H9 (cell line): ENCODE measurements at regions not wholly inside any gene's neighbourhood (a gene's known extent, or its start where the extent isn't known, plus 50 kb on each side); places are given as distances from the start of the nearest gene placed in this dataset.

ENCODE experiments used
- DNase-seq: peaks from one replicate; pipeline ENCODE4 v3.0.0-alpha.2; 2017
- H2AFZ ChIP-seq: one replicate; pipeline ENCODE4 v1.6.1; 2013; ENCODE audit warnings: mild to moderate bottlenecking, low read length, control low read depth, moderate library complexity
- H2AK5ac ChIP-seq: 2 replicates; pipeline ENCODE4 v1.6.1; 2013; ENCODE audit warnings: low read length, control low read depth, mixed read lengths; ENCODE audit not compliant: insufficient read length
- H2BK120ac ChIP-seq: one replicate; pipeline ENCODE4 v1.6.1; 2013; ENCODE audit warnings: low read depth, mild to moderate bottlenecking, low read length, control low read depth, inconsistent platforms; ENCODE audit not compliant: poor library complexity, severe bottlenecking
- H2BK12ac ChIP-seq: 2 replicates; pipeline ENCODE4 v1.6.1; 2013; ENCODE audit warnings: low read length, control low read depth, mixed read lengths, low read depth; ENCODE audit not compliant: insufficient read length
- H2BK15ac ChIP-seq: 2 replicates; pipeline ENCODE4 v1.6.1; 2013; ENCODE audit warnings: low read depth, low read length, control low read depth
- H2BK20ac ChIP-seq: one replicate; pipeline ENCODE4 v1.6.1; 2013; ENCODE audit warnings: low read depth, mild to moderate bottlenecking, low read length, control low read depth, inconsistent platforms; ENCODE audit not compliant: poor library complexity, severe bottlenecking
- H2BK5ac ChIP-seq: 2 replicates; pipeline ENCODE4 v1.6.1; 2013; ENCODE audit warnings: low read length, control low read depth, mixed read lengths; ENCODE audit not compliant: insufficient read length
- H3K14ac ChIP-seq: 2 replicates; pipeline ENCODE4 v1.6.1; 2013; ENCODE audit warnings: low read length, control low read depth; ENCODE audit not compliant: insufficient read depth
- H3K18ac ChIP-seq: 2 replicates; pipeline ENCODE4 v1.6.1; 2013; ENCODE audit warnings: low read depth, mild to moderate bottlenecking, mixed read lengths, low read length, control low read depth; ENCODE audit not compliant: insufficient read length
- H3K23ac ChIP-seq: 2 replicates; pipeline ENCODE4 v1.6.1; 2013; ENCODE audit warnings: low read length, control low read depth, mixed read lengths, low read depth; ENCODE audit not compliant: insufficient read length
- H3K23me2 ChIP-seq: 2 replicates; pipeline ENCODE4 v1.6.1; 2013; ENCODE audit warnings: low read depth, mild to moderate bottlenecking, mixed read lengths, low read length, control low read depth; ENCODE audit not compliant: insufficient read length, poor library complexity, severe bottlenecking
- H3K27ac ChIP-seq: 2 replicates; pipeline ENCODE4 v1.5.1; 2013; ENCODE audit warnings: low read length, control low read depth, mixed read lengths, low read depth; ENCODE audit not compliant: insufficient read length
- H3K27me3 ChIP-seq: 2 replicates; pipeline ENCODE4 v1.6.1; 2013; ENCODE audit warnings: low read length, control low read depth, inconsistent platforms; ENCODE audit not compliant: insufficient read depth
- H3K4ac ChIP-seq: 2 replicates; pipeline ENCODE4 v1.6.1; 2013; ENCODE audit warnings: low read depth, mild to moderate bottlenecking, control low read depth, inconsistent platforms, low read length, moderate library complexity
- H3K4me1 ChIP-seq: 2 replicates; pipeline ENCODE4 v1.6.1; 2013; ENCODE audit warnings: low read length, control low read depth, inconsistent platforms; ENCODE audit not compliant: insufficient read depth
- H3K4me2 ChIP-seq: 2 replicates; pipeline ENCODE4 v1.6.1; 2013; ENCODE audit warnings: low read length, control low read depth, mixed read lengths; ENCODE audit not compliant: insufficient read length, insufficient read depth
- H3K56ac ChIP-seq: 2 replicates; pipeline ENCODE4 v1.6.1; 2013; ENCODE audit warnings: low read depth, mild to moderate bottlenecking, mixed read lengths, low read length, control low read depth; ENCODE audit not compliant: insufficient read length
- H3K79me1 ChIP-seq: 2 replicates; pipeline ENCODE4 v1.6.1; 2013; ENCODE audit warnings: low read depth, mild to moderate bottlenecking, moderate library complexity, low read length, control low read depth, inconsistent platforms; ENCODE audit not compliant: insufficient read depth, poor library complexity, severe bottlenecking
- H3K79me2 ChIP-seq: 2 replicates; pipeline ENCODE4 v1.6.1; 2013; ENCODE audit warnings: low read length, control low read depth, inconsistent platforms; ENCODE audit not compliant: insufficient read depth
- H3K9ac ChIP-seq: 2 replicates; pipeline ENCODE4 v1.6.1; 2013; ENCODE audit warnings: low read length, control low read depth, mixed read lengths; ENCODE audit not compliant: insufficient read length; ENCODE audit errors: extremely low read depth
- H3K9me3 ChIP-seq: one replicate; pipeline ENCODE4 v1.6.1; 2013; ENCODE audit warnings: low read depth, low read length, inconsistent platforms; ENCODE audit not compliant: control insufficient read depth
- H3T11ph ChIP-seq: one replicate; pipeline ENCODE4 v1.6.1; 2013; ENCODE audit warnings: mild to moderate bottlenecking, low read length, control low read depth, inconsistent platforms
- H4K20me1 ChIP-seq: one replicate; pipeline ENCODE4 v1.6.1; 2013; ENCODE audit not compliant: control insufficient read depth, insufficient read length, insufficient read depth
- H4K5ac ChIP-seq: 2 replicates; pipeline ENCODE4 v1.6.1; 2013; ENCODE audit warnings: low read depth, mild to moderate bottlenecking, mixed read lengths, low read length, control low read depth; ENCODE audit not compliant: insufficient read length
- H4K8ac ChIP-seq: replicated peaks from 2 replicates; pipeline ENCODE4 v1.6.1; 2013; ENCODE audit warnings: low read length, control low read depth, mixed read lengths, low read depth; ENCODE audit not compliant: insufficient read length
- H4K91ac ChIP-seq: 2 replicates; pipeline ENCODE4 v1.6.1; 2013; ENCODE audit warnings: low read depth, mild to moderate bottlenecking, moderate library complexity, mixed read lengths, low read length, control low read depth; ENCODE audit not compliant: insufficient read length
- H3K27ac Mint-ChIP-seq, 3 experiments: 2 replicates in 2 of 3; 3 replicates in 1 of 3; pipeline ENCODE4 v1.8.0; 2020 to 2021; ENCODE audit warnings: mixed read lengths in 3 of 3, mild to moderate bottlenecking in 1 of 3, moderate library complexity in 1 of 3
- H3K27me3 Mint-ChIP-seq: 2 replicates; pipeline ENCODE4 v1.8.0; 2021; ENCODE audit warnings: low read depth, mild to moderate bottlenecking, moderate library complexity, mixed read lengths
- H3K36me3 Mint-ChIP-seq, 3 experiments: 2 replicates in 2 of 3; 3 replicates in 1 of 3; pipeline ENCODE4 v1.8.0; 2020 to 2021; ENCODE audit warnings: low read depth in 3 of 3, mixed read lengths in 3 of 3; ENCODE audit not compliant: insufficient read depth in 1 of 3
- H3K4me1 Mint-ChIP-seq, 2 experiments: 2 replicates each; pipeline ENCODE4 v1.8.0; 2020; ENCODE audit warnings: mixed read lengths in 2 of 2
- H3K4me3 Mint-ChIP-seq, 2 experiments: 2 replicates in 1 of 2; 3 replicates in 1 of 2; pipeline ENCODE4 v1.8.0; 2020 to 2021; ENCODE audit warnings: mild to moderate bottlenecking in 2 of 2, mixed read lengths in 2 of 2, moderate library complexity in 1 of 2
- H3K9me3 Mint-ChIP-seq, 2 experiments: 2 replicates in 1 of 2; 3 replicates in 1 of 2; pipeline ENCODE4 v1.8.0; 2020; ENCODE audit warnings: mild to moderate bottlenecking in 2 of 2, mixed read lengths in 2 of 2, moderate library complexity in 1 of 2
- CTCF ChIP-seq: fragments of 200-600 bp; sonication (generic); conservative IDR thresholded peaks from 3 replicates; pipeline ENCODE4 v1.8.0; 2021; ENCODE audit warnings: antibody characterized with exemption, mild to moderate bottlenecking
- WGBS: extraction: QIAGEN DNeasy Blood & Tissue Kit; methylation state at CpG from one replicate; pipeline ENCODE4 v1.1.7; 2013; ENCODE audit warnings: missing lambda C conversion rate, low lambda C conversion rate, mixed read lengths; ENCODE audit not compliant: insufficient read length; ENCODE audit errors: extremely low coverage; 5-methylcytosine and 5-hydroxymethylcytosine counted together

- H2AFZ ChIP-seq: no peak overlapping the region
- no peak overlapping the region for H2BK120ac ChIP-seq
- Mint-ChIP-seq H3K27ac (no peak overlapping the region), H3K27me3 (peaks cover 10% of the 10 kb centered on the region), H3K36me3 (peaks cover 0 to 18% (median 6%) of the 10 kb centered on the region in 3 experiments; a peak in 5 of 7 replicates), H3K4me3 (no peak overlapping the region), H3K9me3 (peaks cover 12 to 13% of the 10 kb centered on the region in 2 experiments), H3K4me1 (peaks cover 22 to 33% of the 10 kb centered on the region in 2 experiments)
- no peak for DNase-seq
- H3T11ph ChIP-seq: no peak overlapping the region
- no peak overlapping the region for H3K9ac ChIP-seq
- no peaks in the 10 kb centered on the region; the same call in 1 of the 2 replicates for H3K27me3 ChIP-seq
- H4K8ac ChIP-seq: no peak overlapping the region
- no peak overlapping the region for H2AK5ac ChIP-seq
- H3K23ac ChIP-seq: no peak overlapping the region
- no peak overlapping the region for H3K18ac ChIP-seq
- no peak overlapping the region for H2BK15ac ChIP-seq
- no peaks in the 10 kb centered on the region for H3K9me3 ChIP-seq
- H4K20me1 ChIP-seq: no peaks in the 10 kb centered on the region
- no peak for TF ChIP-seq CTCF
- no CpG with 5 or more reads among the region's 3 CpGs for WGBS
- no peak overlapping the region for H3K27ac ChIP-seq
- H4K5ac ChIP-seq: no peak overlapping the region
- no peak overlapping the region for H2BK12ac ChIP-seq
- H3K4me2 ChIP-seq: no peak overlapping the region
- H3K4me1 ChIP-seq: 0 out of 2 replicates have a peak, but pooled peaks cover 6% of the 10 kb centered on the region
- no peaks in the 10 kb centered on the region for H3K79me2 ChIP-seq
- no peak overlapping the region for H3K14ac ChIP-seq
- H2BK5ac ChIP-seq: no peak overlapping the region
- H3K79me1 ChIP-seq: no peaks in the 10 kb centered on the region
- H4K91ac ChIP-seq: no peak overlapping the region
- no peak overlapping the region for H3K56ac ChIP-seq
- H3K4ac ChIP-seq: no peak overlapping the region
- no peak overlapping the region for H2BK20ac ChIP-seq
- H3K23me2 ChIP-seq: no peaks in the 10 kb centered on the region
Observed at GRCh38 chr1:81607924-81608323, 192.8 kb upstream of the ADGRL2 start.
